ENCODE measurements at regions not wholly inside any gene's neighbourhood (a gene's known extent, or its start where the extent isn't known, plus 50 kb on each side); places are given as distances from the start of the nearest gene placed in this dataset.

- TF ChIP-seq EZH2phosphoT487 (IDR thresholded peaks at IDR 0.05; ENCODE audit: borderline replicate concordance) (no peak), CTCF (conservative IDR thresholded peaks at IDR 0.05; ENCODE audit: low read length) (no peak)
These were observed 693.4 kb downstream of the KCTD16 start for GRCh38 chr5:144864118-144864517.
